Cardiac septum (tissue), 1 donor: ENCODE measurements at regions not wholly inside any gene's neighbourhood (a gene's known extent, or its start where the extent isn't known, plus 50 kb on each side); places are given as distances from the start of the nearest gene placed in this dataset.

Experiments used
- DNase-seq: peaks from one replicate; pipeline ENCODE4 v3.0.0-alpha.2; 2020; ENCODE audit warnings: low spot score
- intact Hi-C: fragments of 100-400 bp; cut with DNase I; formaldehyde crosslinking; loops from one replicate; pipeline ENCODE4 v1.14.0; 2022
- donor health status: DM: no; HTN: no; CAD: no.

- intact Hi-C loops = no loop called here
These were observed 130.6 kb downstream of the WDR11 start for GRCh38 chr10:120981601-120982391.

GRCh38 chr10:120982507-120982906 lies 131.3 kb downstream of the WDR11 start:
- intact Hi-C loops = no loop called here
- DNase-seq = peak; percentile 14

More at GRCh38 chr10:120981601-120982391, 130.6 kb downstream of the WDR11 start:
- peak; percentile 20 for DNase-seq

GRCh38 chr10:120983721-120984120 lies 132.6 kb downstream of the WDR11 start:
- DNase-seq = peak; percentile 62
- intact Hi-C loops = no loop called here

- DNase-seq = peak; percentile 56
- intact Hi-C loops = no loop called here
These were observed 133.1 kb downstream of the WDR11 start for GRCh38 chr10:120984221-120984620.

- DNase-seq = peak; percentile 66
- intact Hi-C loops = no loop called here
These were observed 136.2 kb downstream of the WDR11 start for GRCh38 chr10:120987359-120987758.

- intact Hi-C loops = no loop called here
- DNase-seq = peak; percentile 51
These were observed 137.6 kb downstream of the WDR11 start for GRCh38 chr10:120988751-120989150.

- intact Hi-C loops = no loop called here
These were observed 138.1 kb downstream of the WDR11 start for GRCh38 chr10:120989279-120989678.

DNA sequence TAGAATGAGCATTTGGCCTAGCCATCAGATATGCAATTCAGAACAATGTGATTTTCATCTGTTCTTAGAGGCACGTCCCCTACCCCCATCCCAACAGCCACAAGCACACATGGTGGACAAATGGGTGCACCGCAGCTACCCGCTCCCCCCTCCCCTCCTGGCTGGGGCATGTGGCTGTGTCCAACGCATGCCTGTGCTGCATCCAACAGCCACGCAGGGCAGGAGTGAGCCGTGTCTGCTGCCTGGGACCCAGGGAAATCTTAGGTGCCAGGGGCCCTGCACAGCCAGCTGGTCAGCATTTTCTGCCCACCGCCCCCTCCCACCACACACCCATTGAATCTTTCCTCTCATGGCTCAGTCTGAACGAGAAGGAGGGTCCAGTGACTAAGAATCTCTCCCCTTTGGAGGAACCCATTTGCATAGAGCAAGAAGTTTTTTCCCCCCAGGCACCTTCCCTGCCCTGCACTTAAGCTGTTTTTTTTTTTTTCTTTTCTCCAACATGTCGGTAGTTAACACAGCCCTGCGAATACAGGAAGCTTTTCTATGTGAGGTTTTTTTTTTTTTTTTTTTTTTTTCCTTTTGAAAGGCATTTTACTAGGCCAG lies 138.9 kb downstream of the WDR11 start:
- DNase-seq = peak; percentile 24
- intact Hi-C loops = no loop called here

More at GRCh38 chr10:120989279-120989678, 138.1 kb downstream of the WDR11 start:
- DNase-seq = no peak

DNA sequence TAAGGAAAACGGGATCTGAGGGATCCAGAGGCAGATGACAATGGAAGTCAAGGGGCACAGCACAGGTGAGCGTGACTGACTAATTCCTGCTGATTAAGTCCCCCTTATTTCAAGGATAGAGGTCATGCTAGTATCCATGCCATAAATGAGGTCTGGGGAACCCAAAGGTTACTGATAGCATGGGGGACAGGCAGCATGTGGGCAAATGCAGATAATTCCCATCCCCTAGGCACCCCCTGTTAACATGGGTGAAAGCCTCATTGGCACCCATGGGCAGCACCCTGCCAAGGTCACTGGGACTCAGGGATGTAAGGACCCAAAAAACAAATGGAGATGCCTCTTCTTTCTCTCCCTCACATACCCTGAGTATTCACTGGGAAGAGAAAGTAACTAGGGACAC lies 139.7 kb downstream of the WDR11 start:
- intact Hi-C loops = no loop called here

GRCh38 chr10:120993089-120993488 lies 141.9 kb downstream of the WDR11 start:
- no peak for DNase-seq
- intact Hi-C loops = no loop called here

More for the DNA sequence above, 139.7 kb downstream of the WDR11 start:
- DNase-seq = no peak

GRCh38 chr10:120995768-120996167 lies 144.6 kb downstream of the WDR11 start:
- no peak for DNase-seq
- intact Hi-C loops = no loop called here

- no peak for DNase-seq
- intact Hi-C loops = no loop called here
These were observed 145.4 kb downstream of the WDR11 start for GRCh38 chr10:120996456-120997034.

DNA sequence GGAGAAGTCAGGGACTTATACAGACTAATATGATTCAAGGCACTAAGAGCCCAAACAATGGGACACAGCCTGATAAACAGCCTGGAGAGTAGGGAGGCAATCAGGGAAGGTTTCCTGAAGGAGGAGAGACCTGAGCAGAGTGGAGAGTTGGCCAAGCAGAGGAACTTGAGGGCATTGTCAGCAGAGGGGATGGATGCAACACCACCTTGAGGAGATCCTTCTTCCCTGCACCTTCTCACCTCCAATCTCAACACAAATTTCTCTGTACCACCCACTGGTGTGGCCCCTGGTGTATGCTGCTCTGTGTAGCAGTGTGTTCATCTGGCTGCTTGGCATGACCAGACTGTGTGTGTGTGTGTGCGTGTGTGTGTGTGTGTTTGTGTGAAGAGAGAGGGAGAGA lies 146.2 kb downstream of the WDR11 start:
- intact Hi-C loops = no loop called here
- DNase-seq = no peak

DNA sequence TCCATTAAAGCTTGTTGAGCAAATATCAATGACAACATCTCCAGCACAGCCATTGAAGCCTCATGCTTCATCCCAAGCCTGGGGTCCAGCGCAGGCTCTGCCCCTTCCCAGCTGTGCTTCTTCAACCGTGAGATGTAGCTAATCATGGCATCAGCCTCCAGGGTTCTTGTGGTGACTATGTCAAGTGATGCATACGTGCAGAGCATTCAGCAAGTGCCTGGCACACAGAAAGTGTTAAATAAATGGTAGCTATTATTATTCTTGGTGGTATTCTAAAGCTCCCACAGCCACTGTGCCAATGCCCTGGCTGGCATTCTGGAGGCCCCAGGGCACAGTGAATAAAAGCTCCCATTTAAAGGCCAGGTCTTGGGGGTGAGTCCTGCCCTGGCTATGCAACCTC lies 146.6 kb downstream of the WDR11 start:
- intact Hi-C loops = no loop called here
- DNase-seq = no peak

- no peak for DNase-seq
- intact Hi-C loops = no loop called here
These were observed 147.1 kb downstream of the WDR11 start for GRCh38 chr10:120998251-120998650.

DNA sequence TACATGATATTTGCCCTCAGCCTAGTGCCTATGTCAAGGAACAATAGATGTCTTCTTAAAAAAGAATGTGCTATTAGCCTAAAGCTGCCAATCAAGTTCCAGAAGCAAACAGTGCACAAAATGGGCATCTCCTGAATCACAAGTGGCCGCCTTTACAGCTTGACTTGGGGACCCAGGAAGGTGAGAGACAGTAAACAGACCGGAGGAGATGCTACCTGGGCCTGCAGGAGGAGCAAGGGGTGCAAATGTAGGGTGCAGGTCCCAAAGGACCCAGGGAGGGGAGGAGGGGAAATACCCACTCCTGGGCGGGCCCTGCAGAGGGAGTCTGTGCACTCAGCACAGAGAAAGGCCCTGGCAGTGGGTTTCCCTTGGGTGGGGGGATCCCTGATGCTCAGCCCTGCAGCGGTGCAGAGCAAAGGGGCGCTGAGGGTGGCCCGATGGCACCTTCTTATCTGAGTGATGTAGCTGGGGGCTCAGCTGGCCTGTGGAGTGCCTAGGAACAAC lies 147.7 kb downstream of the WDR11 start:
- intact Hi-C loops = no loop called here
- no peak for DNase-seq

DNA sequence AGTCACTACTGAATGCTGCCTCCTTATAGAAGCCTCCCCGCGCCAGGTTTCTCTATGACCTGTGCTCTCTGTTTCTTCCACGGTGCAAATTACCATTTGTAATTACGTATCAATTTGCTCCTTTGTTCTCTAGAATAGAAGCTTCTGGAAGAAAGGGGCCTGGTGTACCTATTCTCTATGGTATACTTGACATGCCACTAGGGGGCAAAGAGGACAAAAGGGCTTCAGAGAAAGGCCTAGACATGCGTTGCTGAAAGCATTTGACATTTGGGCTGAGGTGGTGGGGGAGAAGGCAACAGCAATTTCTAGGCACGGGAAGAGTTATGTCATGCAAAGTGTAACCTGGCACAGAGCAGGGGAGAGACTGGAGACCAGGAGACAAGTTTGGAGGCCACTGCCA lies 148.7 kb downstream of the WDR11 start:
- intact Hi-C loops = no loop called here
- no peak for DNase-seq

GRCh38 chr10:121002586-121003205 lies 151.5 kb downstream of the WDR11 start:
- intact Hi-C loops = no loop called here
- DNase-seq = no peak

GRCh38 chr10:121005948-121006587 lies 154.9 kb downstream of the WDR11 start:
- no peak for DNase-seq
- intact Hi-C loops = no loop called here

GRCh38 chr10:121007264-121007663 lies 156.1 kb downstream of the WDR11 start:
- intact Hi-C loops = no loop called here
- DNase-seq = no peak
